SKM-1 treated with dmso at 0.1 percent for 144 hours (cell line): ENCODE measurements at regions not wholly inside any gene's neighbourhood (a gene's known extent, or its start where the extent isn't known, plus 50 kb on each side); places are given as distances from the start of the nearest gene placed in this dataset.

ENCODE experiments used
- DNase-seq: peaks from one replicate; lab custom pipeline; 2025; ENCODE audit not compliant: unreplicated experiment; lab: John Stamatoyannopoulos, UW

DNA sequence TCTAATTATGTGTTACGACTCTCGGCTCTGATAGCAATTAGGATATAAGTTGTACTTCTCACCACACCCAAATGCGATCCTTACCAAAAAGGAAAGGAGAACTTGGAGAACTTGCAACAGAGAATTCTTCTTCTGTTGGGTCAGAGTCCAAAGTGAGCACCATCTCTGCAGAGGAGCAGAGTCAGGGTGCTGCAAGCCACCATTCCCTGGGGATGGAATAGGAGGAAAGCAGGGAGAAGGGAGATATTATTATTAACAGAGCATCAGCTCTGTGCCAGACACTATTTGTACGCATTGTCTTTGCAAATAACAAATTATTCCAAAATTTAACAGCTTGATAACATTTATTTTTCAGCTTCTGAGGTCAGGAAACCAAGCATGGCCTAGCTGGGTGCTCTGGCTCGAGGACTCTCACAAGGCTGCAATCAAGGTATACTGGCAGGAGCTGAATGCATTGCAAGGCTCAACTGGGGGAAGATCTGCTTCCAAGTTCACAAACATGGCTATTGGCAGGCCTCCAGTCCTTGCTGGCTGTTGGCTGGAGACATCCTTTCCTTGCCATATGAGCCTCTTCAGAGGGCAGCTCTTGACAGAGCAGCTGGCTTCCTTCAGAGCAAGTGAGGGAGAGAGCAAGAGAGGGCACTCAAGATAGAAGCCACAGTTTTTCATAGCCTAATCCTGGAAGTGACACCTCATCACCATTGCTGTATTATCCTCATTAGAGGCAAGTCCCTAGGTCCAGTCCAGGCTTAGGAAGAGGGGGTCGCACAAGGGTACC is 296.2 kb upstream of the CDH5 start:
- DNase-seq = no peak

GRCh38 chr16:66069587-66069986 is 296.9 kb upstream of the CDH5 start:
- DNase-seq = no peak

DNA sequence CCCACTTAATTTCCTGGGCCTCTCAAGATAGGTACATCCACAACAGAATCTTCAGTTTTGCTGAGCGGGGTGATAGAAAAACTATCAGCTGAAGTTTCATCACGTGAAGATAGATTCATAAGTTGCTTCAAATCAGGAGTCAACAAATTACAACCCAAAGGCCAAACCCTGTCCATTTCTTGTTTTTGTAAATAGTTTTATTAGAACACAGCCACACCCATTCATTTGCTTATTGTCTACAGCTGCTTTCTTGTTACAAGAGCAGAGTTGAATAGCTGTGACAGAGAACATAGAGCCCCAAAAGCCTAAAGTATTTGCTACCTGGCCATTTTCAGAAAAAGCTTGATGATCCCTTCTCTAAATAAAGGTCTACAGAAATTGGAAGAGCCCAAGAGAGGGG is 300.1 kb upstream of the CDH5 start:
- no peak for DNase-seq

DNA sequence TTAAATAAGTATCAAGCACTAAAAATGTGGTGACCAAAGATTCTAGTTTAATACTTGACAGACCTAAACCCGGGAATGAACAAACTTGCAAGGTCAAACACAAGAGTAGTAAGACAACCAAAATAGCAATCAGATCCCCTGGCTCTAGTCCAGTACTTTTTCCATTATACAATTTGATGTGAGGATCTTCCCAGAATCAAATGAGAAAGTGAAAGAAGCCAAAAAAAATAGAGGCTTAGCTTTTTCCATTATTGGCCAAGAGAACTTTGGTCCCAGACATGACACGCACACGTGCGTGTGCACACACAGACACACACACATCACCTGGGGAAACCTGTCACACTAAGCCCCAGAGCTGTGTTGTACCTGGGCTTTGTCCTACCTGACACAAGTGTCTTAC is 300.6 kb upstream of the CDH5 start:
- DNase-seq = no peak

- no peak for DNase-seq
Observed at GRCh38 chr16:66064801-66065530, 301.5 kb upstream of the CDH5 start.

- DNase-seq = no peak
Observed at GRCh38 chr16:66058832-66059231, 307.7 kb upstream of the CDH5 start.

- no peak for DNase-seq
Observed at GRCh38 chr16:66058172-66058691, 308.3 kb upstream of the CDH5 start.

DNA sequence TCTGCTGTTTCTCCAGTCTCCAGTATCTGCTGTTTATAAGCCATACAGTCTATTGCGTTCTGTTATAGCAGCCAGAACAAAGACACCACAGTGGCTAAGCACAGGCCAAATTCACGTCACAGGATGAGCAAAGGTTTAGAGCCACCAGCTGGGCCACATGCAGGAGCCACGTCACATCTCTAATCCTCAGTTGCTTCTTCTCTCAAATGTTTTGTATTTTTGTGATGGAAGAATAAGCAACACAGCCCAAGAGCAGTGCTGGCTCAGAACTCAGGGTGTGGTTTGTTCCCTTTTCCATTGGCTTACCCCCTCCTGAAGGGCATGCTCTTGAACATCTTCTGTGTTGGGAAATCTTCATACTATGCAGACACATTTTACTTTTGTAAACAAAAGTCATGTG is 309.4 kb upstream of the CDH5 start:
- DNase-seq = no peak

- no peak for DNase-seq
Observed at GRCh38 chr16:66054095-66054494, 312.4 kb upstream of the CDH5 start.

GRCh38 chr16:66052745-66053144 is 313.7 kb upstream of the CDH5 start:
- no peak for DNase-seq

DNA sequence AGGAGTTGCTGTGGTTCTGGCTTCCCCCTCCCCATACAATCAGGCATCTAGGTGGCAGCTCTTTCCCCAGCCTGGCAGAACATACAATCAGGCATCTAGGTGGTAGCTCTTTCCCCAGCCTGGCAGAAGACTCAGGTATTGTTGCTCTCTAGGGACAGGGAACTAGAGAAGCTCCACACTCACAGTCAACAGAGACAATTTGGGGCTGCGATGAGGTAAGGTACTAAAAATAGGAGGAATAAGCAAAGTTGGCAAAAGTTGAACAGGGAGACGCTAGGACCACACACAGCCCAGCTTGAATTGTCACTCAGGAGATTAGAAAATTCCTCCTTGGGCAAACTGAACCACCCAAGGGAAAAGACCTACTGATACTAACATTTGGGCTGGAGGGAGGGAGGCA is 315.5 kb upstream of the CDH5 start:
- no peak for DNase-seq

GRCh38 chr16:66049865-66050264 is 316.6 kb upstream of the CDH5 start:
- DNase-seq = no peak

DNA sequence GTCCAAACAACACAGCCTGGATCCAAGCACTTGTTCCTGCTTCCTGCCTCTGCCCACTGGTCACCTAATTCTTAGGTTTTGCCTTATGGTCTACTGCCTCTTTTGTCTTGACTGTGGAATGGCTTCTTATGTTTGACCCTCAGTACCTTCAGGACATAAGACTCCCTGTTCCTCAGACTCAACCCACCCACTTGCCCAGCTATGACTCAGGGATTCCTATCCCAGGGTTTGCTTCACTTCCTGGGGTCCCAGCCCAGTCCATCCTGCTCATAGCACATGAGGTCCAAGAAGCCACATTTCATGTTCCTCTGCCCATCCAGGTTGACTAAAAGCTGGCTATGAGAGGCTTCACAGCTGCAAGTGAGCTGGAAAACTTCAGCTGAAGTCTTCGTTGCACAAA is 320.9 kb upstream of the CDH5 start:
- DNase-seq = no peak

DNA sequence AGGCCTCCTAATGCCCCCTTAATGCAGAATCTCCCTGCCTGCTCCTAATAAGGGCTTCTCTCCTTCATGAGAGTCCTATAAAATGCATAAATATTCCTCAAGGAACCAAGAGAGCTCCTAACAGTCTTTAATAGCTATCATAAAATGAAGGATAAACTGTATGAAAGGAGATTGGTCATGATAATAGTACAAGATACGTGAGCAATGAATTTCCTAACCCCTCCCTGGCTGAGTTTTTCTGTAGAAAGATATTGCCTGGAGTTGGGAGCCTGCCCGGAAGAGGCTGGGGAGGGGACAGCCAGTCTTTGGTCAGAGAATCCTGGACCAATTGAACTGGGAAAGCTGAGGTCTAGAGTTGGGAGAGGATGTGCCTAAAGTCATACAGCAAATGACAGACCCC is 321.9 kb upstream of the CDH5 start:
- DNase-seq = no peak

GRCh38 chr16:66044089-66044488 is 322.4 kb upstream of the CDH5 start:
- DNase-seq = no peak

- no peak for DNase-seq
Observed at GRCh38 chr16:66043326-66043725, 323.2 kb upstream of the CDH5 start.

DNA sequence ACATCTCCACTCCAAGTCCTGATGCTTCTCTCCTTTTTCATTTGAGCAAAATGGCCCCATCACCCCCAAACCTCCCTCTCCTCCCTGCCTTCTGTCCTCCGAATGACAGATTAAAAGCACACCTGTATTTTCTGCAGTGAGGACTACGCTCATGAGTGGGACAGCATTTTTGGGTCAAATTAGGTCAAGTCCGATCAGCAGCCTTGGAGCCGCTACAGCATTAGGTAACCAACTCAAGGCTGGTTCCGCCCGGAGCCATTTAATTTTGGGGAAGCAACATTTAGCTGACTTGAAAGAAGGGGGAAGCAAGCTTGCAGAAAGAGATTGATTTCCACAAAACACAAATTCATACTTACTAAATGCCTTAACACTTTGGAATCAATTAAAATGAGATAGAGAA is 324.1 kb upstream of the CDH5 start:
- no peak for DNase-seq

- no peak for DNase-seq
Observed at GRCh38 chr16:66041907-66042306, 324.6 kb upstream of the CDH5 start.

DNA sequence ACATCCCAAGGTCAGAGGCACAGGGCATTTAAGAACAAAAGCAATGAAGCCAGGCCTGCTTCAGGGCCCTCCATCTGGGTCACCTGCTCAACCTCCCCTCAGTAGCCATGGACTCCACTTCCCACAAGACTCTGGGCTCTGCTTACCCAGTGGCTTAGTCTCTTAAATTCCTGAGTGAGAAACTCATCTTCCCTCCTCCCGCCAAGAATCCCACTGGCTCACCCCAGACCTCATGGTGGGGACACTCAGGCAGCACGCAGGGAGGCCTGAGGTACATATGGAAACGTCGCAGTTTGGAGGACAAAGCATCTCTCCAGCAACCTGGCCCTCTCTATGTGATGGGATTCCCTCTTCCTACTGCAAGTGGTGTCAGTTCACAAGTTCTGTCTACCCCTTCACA is 326.7 kb upstream of the CDH5 start:
- no peak for DNase-seq

DNA sequence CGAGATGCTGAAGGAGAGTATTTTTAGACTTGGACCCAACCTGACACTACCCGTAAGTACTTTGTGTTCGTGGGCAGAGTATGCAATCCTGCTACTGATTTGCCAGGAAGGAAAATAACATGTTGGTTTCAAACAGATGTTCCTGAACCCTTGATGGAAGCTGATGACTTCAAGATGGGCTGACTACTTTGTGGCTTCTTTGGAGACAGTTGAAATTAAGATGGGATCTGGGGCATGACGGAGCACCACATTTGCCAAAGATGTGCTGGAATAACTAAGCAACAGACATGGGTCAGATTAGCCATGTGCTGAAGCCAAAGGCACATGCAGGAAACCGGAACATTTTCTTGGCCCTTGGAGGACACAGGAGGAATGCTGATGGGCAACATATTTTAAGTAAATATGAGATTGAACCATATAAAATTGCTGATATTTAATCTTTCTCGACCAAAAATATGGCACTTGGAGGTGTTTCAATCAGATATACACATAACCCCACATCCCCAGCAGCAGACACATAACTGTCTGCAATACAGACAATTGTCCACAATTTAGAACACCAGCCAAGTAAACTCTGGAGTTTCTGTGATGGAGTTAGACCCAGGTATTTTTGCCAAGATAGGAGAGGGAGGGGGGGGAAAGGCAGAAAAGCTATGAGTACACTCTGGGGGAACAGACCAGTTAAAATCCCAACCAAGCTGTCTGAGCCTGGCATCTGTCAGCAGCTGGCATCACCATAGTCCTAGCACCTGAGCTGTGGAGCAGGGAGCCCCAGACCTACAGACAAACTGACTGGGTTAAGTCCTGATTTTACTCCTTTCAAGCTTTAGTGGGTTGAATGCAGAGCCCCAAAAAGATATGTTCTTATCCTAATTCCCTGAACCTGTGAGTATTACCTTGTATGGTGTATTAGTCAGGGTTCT is 329.4 kb upstream of the CDH5 start:
- DNase-seq = no peak

DNA sequence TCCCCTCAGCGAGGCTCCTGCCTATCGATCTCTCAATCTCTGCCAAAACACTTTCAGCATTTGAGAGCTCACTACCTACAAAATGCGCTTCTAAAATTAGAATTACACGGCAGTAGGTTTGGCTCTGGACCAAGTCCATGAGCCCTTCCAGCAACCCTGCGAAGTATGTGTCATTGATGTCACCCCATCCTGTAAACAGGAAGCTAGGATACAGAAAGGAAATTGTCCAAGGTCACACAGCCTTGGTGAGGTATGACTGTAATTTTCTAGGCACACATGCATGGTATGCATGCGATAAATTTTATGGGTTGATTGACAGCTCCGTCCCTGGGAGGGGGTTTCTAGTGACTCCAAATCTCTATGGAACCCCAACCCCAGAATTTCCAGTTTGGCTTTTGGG is 330.3 kb upstream of the CDH5 start:
- DNase-seq = no peak
